ENCODE measurements at regions not wholly inside any gene's neighbourhood (a gene's known extent, or its start where the extent isn't known, plus 50 kb on each side); places are given as distances from the start of the nearest gene placed in this dataset.
A peak's percentile ranks its signal among the peaks of the same experiment; 100 is the strongest.

GRCh38 chr4:23245203-23245832 lies 552.6 kb downstream of the GBA3 start:
- no peak overlapping the region for H3K9ac ChIP-seq (ENCODE audit: low read length in 3 of 3)
- no peaks in the 10 kb centered on the region for H3K36me3 ChIP-seq (ENCODE audit: control insufficient read depth in 2 of 3, insufficient read depth in 3 of 3, low read length in 3 of 3)
- TF ChIP-seq, protein P1, sequence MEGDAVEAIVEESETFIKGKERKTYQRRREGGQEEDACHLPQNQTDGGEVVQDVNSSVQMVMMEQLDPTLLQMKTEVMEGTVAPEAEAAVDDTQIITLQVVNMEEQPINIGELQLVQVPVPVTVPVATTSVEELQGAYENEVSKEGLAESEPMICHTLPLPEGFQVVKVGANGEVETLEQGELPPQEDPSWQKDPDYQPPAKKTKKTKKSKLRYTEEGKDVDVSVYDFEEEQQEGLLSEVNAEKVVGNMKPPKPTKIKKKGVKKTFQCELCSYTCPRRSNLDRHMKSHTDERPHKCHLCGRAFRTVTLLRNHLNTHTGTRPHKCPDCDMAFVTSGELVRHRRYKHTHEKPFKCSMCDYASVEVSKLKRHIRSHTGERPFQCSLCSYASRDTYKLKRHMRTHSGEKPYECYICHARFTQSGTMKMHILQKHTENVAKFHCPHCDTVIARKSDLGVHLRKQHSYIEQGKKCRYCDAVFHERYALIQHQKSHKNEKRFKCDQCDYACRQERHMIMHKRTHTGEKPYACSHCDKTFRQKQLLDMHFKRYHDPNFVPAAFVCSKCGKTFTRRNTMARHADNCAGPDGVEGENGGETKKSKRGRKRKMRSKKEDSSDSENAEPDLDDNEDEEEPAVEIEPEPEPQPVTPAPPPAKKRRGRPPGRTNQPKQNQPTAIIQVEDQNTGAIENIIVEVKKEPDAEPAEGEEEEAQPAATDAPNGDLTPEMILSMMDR (IDR thresholded peaks at IDR 0.05; ENCODE audit: borderline replicate concordance, extremely low read depth, insufficient read depth) = no peak
- no peaks in the 10 kb centered on the region for H3K9me3 ChIP-seq (ENCODE audit: control insufficient read depth in 2 of 3, insufficient read depth in 1 of 3, low read length in 3 of 3)
- intact Hi-C loops (cut with DNase I) = no loop called here
- DNase-seq (no peak), FAIRE-seq (no peak)
- H3K4me1 ChIP-seq (ENCODE audit: control insufficient read depth in 2 of 3, insufficient read depth in 2 of 3, low read depth in 1 of 3, low read length in 3 of 3) = no peaks in the 10 kb centered on the region
- H3K4me3 ChIP-seq (ENCODE audit: low read length in 3 of 3) = no peak overlapping the region
- H3K27ac ChIP-seq (ENCODE audit: low read depth in 2 of 2, low read length in 2 of 2) = no peak overlapping the region
- H3K27me3 ChIP-seq (ENCODE audit: control insufficient read depth, insufficient read depth, low read length) = no peaks in the 10 kb centered on the region

GRCh38 chr4:23242962-23243361 lies 550.2 kb downstream of the GBA3 start:
- DNase-seq (no peak), FAIRE-seq (no peak)
- H3K9me3 ChIP-seq (ENCODE audit: control insufficient read depth in 2 of 3, insufficient read depth in 1 of 3, low read length in 3 of 3) = no peaks in the 10 kb centered on the region
- H3K36me3 ChIP-seq (ENCODE audit: control insufficient read depth in 2 of 3, insufficient read depth in 3 of 3, low read length in 3 of 3) = no peaks in the 10 kb centered on the region
- H3K4me3 ChIP-seq (ENCODE audit: low read length in 3 of 3) = no peak overlapping the region
- no peak overlapping the region for H3K27ac ChIP-seq (ENCODE audit: low read depth in 2 of 2, low read length in 2 of 2)
- peaks cover 0 to 3% (median 0%) of the 10 kb centered on the region in 3 donors for H3K4me1 ChIP-seq (ENCODE audit: control insufficient read depth in 2 of 3, insufficient read depth in 2 of 3, low read depth in 1 of 3, low read length in 3 of 3)
- TF ChIP-seq, protein P1 (IDR thresholded peaks at IDR 0.05; ENCODE audit: borderline replicate concordance, extremely low read depth, insufficient read depth) = no peak
- no peaks in the 10 kb centered on the region for H3K27me3 ChIP-seq (ENCODE audit: control insufficient read depth, insufficient read depth, low read length)
- intact Hi-C loops (cut with DNase I) = no loop called here
- no peak overlapping the region for H3K9ac ChIP-seq (ENCODE audit: low read length in 3 of 3)

- intact Hi-C loops (cut with DNase I) = no loop called here
- Histone ChIP-seq H3K4me3 (ENCODE audit: low read length in 3 of 3) (peak overlapping the region in 1 of 3 donors; percentile 1), H3K4me1 (ENCODE audit: control insufficient read depth in 2 of 3, insufficient read depth in 2 of 3, low read depth in 1 of 3, low read length in 3 of 3) (peaks cover 0 to 10% (median 0%) of the 10 kb centered on the region in 3 donors), H3K27ac (ENCODE audit: low read depth in 2 of 2, low read length in 2 of 2) (no peak overlapping the region), H3K9me3 (ENCODE audit: control insufficient read depth in 2 of 3, insufficient read depth in 1 of 3, low read length in 3 of 3) (no peaks in the 10 kb centered on the region), H3K36me3 (ENCODE audit: control insufficient read depth in 2 of 3, insufficient read depth in 3 of 3, low read length in 3 of 3) (no peaks in the 10 kb centered on the region), H3K9ac (ENCODE audit: low read length in 3 of 3) (no peak overlapping the region), H3K27me3 (ENCODE audit: control insufficient read depth, insufficient read depth, low read length) (no peaks in the 10 kb centered on the region)
- no peak for FAIRE-seq
- peak in 1 of 5 donors; percentile 12 for DNase-seq
- TF ChIP-seq, protein P1 (IDR thresholded peaks at IDR 0.05; ENCODE audit: borderline replicate concordance, extremely low read depth, insufficient read depth) = no peak
Measured at GRCh38 chr4:23241408-23241807, 548.7 kb downstream of the GBA3 start.

DNA sequence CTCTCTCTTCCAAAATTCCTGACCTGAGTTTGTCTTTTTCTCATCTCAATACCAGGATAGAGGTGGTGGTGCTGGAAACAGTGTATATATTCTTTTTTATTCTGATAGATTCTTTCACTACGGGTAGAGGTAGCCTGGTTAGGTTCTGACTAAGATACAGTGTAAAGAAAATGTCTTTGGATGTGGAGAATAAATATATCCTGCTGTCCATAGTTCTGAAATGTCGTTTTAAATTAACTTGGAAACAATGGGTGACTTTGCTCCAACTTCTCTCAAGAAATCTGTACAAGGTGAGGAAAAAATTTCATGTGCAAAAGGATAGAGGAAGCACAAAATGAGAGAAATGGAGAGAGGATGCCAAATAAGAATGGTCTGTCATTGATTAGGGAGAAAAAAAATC lies 546.1 kb downstream of the GBA3 start:
- H3K27ac ChIP-seq (ENCODE audit: low read depth in 2 of 2, low read length in 2 of 2) = peak overlapping the region in 1 of 2 donors; percentile 18
- intact Hi-C loops (cut with DNase I) = no loop called here
- H3K36me3 ChIP-seq (ENCODE audit: control insufficient read depth in 2 of 3, insufficient read depth in 3 of 3, low read length in 3 of 3) = no peaks in the 10 kb centered on the region
- FAIRE-seq (no peak), DNase-seq (no peak)
- H3K9ac ChIP-seq (ENCODE audit: low read length in 3 of 3) = no peak overlapping the region
- no peaks in the 10 kb centered on the region for H3K9me3 ChIP-seq (ENCODE audit: control insufficient read depth in 2 of 3, insufficient read depth in 1 of 3, low read length in 3 of 3)
- no peaks in the 10 kb centered on the region for H3K27me3 ChIP-seq (ENCODE audit: control insufficient read depth, insufficient read depth, low read length)
- H3K4me1 ChIP-seq (ENCODE audit: control insufficient read depth in 2 of 3, insufficient read depth in 2 of 3, low read depth in 1 of 3, low read length in 3 of 3) = peaks cover 0 to 13% (median 0%) of the 10 kb centered on the region in 3 donors
- H3K4me3 ChIP-seq (ENCODE audit: low read length in 3 of 3) = no peak overlapping the region
- TF ChIP-seq, protein P1 (IDR thresholded peaks at IDR 0.05; ENCODE audit: borderline replicate concordance, extremely low read depth, insufficient read depth) = no peak
